ENCODE measurements at regions not wholly inside any gene's neighbourhood (a gene's known extent, or its start where the extent isn't known, plus 50 kb on each side); places are given as distances from the start of the nearest gene placed in this dataset.

DNA sequence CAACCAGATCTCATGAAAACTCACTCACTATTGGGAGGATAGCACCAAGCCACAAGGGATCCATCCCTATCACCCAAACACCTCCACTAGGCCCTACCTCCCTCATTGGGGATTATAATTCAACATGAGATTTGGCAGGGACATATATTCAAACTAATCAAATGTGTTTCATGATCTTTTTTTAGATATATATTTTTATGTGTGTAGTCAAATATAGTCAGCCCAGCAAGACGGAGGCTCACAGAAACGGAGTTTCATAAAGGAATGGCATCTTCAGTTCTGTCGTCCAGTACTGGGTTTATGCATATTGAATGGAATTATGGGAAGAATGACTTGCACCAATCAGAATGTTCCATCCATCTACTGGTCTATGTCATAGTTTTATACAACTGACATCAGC, 343.3 kb upstream of the KAZN start:
- 84 to 85% methylated on average over 3 of the region's 3 CpGs for WGBS, 2 donors
- DNase-seq: no peak
- peaks cover 0 to 4% (median 0%) of the 10 kb centered on the region in 11 donors for H3K9me3 ChIP-seq

DNA sequence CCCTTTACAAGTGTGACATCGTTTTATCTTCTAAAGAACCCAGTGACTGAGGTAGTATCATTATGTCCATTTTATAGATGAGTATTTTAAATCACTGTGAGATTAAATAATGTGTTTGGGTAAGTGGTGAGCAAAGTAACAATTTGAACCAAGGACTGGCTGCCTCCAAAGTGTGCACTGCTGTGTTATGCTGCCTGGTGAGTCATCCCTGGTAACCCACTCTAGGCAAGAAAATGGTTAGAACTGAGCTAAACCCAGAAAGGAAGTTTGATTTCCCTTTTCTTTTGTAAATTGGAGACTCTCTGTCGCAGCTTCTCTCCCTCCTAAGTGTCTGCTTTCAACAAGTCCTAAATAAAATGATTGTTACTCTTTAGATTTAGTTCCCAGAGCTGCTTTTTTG, 342.8 kb upstream of the KAZN start:
- intact Hi-C loops (cut with DNase I): no loop called here
- H3K27ac ChIP-seq: no peak overlapping the region
- 50 to 59% methylated on average over 2 of the region's 2 CpGs for WGBS, 2 donors

More for the DNA sequence above, 343.3 kb upstream of the KAZN start:
- no peak for ATAC-seq
- TF ChIP-seq, protein P1, sequence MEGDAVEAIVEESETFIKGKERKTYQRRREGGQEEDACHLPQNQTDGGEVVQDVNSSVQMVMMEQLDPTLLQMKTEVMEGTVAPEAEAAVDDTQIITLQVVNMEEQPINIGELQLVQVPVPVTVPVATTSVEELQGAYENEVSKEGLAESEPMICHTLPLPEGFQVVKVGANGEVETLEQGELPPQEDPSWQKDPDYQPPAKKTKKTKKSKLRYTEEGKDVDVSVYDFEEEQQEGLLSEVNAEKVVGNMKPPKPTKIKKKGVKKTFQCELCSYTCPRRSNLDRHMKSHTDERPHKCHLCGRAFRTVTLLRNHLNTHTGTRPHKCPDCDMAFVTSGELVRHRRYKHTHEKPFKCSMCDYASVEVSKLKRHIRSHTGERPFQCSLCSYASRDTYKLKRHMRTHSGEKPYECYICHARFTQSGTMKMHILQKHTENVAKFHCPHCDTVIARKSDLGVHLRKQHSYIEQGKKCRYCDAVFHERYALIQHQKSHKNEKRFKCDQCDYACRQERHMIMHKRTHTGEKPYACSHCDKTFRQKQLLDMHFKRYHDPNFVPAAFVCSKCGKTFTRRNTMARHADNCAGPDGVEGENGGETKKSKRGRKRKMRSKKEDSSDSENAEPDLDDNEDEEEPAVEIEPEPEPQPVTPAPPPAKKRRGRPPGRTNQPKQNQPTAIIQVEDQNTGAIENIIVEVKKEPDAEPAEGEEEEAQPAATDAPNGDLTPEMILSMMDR (IDR thresholded peaks at IDR 0.05): no peak
- Histone ChIP-seq H3K4me1 (peaks cover 0 to 5% (median 0%) of the 10 kb centered on the region in 9 donors), H3K27me3 (peaks cover 0 to 8% (median 0%) of the 10 kb centered on the region in 7 donors), H3K36me3 (no peaks in the 10 kb centered on the region), H3K4me3 (no peak overlapping the region), H3K27ac (no peak overlapping the region)
- intact Hi-C loops (cut with DNase I): no loop called here

GRCh38 chr1:14259191-14259757, 339.2 kb upstream of the KAZN start:
- intact Hi-C loops (cut with DNase I): loop anchor here in 1 of 10 donors (2.0 kb wide), 1 partner anchor 46 kb away; no protein-coding TSS in a partner anchor
- WGBS, 2 donors: 64 to 68% methylated on average over 13 of the region's 13 CpGs
- DNase-seq (peak; percentile 69 to 77), ATAC-seq (peak; percentile 92 to 96 (median 94))
- TF ChIP-seq, protein P1 (IDR thresholded peaks at IDR 0.05): no peak
- peaks cover 0 to 4% (median 0%) of the 10 kb centered on the region in 9 donors for H3K4me1 ChIP-seq
- H3K27me3 ChIP-seq: peaks cover 0 to 27% (median 8%) of the 10 kb centered on the region in 7 donors
- H3K27ac ChIP-seq: peak overlapping the region in 4 of 10 donors; percentile 6 to 36 (median 29)
- H3K36me3 ChIP-seq: no peaks in the 10 kb centered on the region
- H3K4me3 ChIP-seq: no peak overlapping the region
- H3K9me3 ChIP-seq: peaks cover 0 to 4% (median 0%) of the 10 kb centered on the region in 11 donors

More for the DNA sequence above, 342.8 kb upstream of the KAZN start:
- TF ChIP-seq, protein P1 (IDR thresholded peaks at IDR 0.05): no peak
- Histone ChIP-seq H3K4me1 (peaks cover 0 to 5% (median 0%) of the 10 kb centered on the region in 9 donors), H3K9me3 (peaks cover 0 to 4% (median 0%) of the 10 kb centered on the region in 11 donors), H3K36me3 (no peaks in the 10 kb centered on the region), H3K27me3 (peaks cover 0 to 13% (median 0%) of the 10 kb centered on the region in 7 donors), H3K4me3 (no peak overlapping the region)
- peak in 1 of 8 donors; percentile 34 for ATAC-seq
- no peak for DNase-seq

- H3K4me3 ChIP-seq: no peak overlapping the region
- TF ChIP-seq, protein P1 (IDR thresholded peaks at IDR 0.05): no peak
- no peaks in the 10 kb centered on the region for H3K36me3 ChIP-seq
- no peak for DNase-seq
- H3K4me1 ChIP-seq: peaks cover 0 to 4% (median 0%) of the 10 kb centered on the region in 9 donors
- 94 to 95% methylated on average over 8 of the region's 8 CpGs for WGBS, 2 donors
- no peak for ATAC-seq
- H3K27ac ChIP-seq: no peak overlapping the region
- peaks cover 0 to 37% (median 8%) of the 10 kb centered on the region in 7 donors for H3K27me3 ChIP-seq
- peaks cover 0 to 4% (median 0%) of the 10 kb centered on the region in 11 donors for H3K9me3 ChIP-seq
- intact Hi-C loops (cut with DNase I): no loop called here
These were observed 338.0 kb upstream of the KAZN start for GRCh38 chr1:14260480-14260879.

Measured in heart right ventricle (tissue), 16 donors.